ENCODE measurements at regions not wholly inside any gene's neighbourhood (a gene's known extent, or its start where the extent isn't known, plus 50 kb on each side); places are given as distances from the start of the nearest gene placed in this dataset.

GRCh38 chr4:144300616-144301015, 160.1 kb upstream of the GYPA start:
- TF ChIP-seq, protein P1, sequence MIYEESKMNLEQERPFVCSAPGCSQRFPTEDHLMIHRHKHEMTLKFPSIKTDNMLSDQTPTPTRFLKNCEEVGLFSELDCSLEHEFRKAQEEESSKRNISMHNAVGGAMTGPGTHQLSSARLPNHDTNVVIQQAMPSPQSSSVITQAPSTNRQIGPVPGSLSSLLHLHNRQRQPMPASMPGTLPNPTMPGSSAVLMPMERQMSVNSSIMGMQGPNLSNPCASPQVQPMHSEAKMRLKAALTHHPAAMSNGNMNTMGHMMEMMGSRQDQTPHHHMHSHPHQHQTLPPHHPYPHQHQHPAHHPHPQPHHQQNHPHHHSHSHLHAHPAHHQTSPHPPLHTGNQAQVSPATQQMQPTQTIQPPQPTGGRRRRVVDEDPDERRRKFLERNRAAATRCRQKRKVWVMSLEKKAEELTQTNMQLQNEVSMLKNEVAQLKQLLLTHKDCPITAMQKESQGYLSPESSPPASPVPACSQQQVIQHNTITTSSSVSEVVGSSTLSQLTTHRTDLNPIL (CRISPR knock-in tag; IDR thresholded peaks at IDR 0.05; ENCODE audit: low read depth): no peak
- TF ChIP-seq ARNTL (CRISPR knock-in tag; IDR thresholded peaks at IDR 0.05; ENCODE audit: borderline replicate concordance, low read depth): no peak
- TF ChIP-seq SNAI2 (CRISPR knock-in tag; IDR thresholded peaks at IDR 0.05): no peak
- TF ChIP-seq, protein P2, sequence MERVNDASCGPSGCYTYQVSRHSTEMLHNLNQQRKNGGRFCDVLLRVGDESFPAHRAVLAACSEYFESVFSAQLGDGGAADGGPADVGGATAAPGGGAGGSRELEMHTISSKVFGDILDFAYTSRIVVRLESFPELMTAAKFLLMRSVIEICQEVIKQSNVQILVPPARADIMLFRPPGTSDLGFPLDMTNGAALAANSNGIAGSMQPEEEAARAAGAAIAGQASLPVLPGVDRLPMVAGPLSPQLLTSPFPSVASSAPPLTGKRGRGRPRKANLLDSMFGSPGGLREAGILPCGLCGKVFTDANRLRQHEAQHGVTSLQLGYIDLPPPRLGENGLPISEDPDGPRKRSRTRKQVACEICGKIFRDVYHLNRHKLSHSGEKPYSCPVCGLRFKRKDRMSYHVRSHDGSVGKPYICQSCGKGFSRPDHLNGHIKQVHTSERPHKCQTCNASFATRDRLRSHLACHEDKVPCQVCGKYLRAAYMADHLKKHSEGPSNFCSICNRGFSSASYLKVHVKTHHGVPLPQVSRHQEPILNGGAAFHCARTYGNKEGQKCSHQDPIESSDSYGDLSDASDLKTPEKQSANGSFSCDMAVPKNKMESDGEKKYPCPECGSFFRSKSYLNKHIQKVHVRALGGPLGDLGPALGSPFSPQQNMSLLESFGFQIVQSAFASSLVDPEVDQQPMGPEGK (CRISPR knock-in tag; IDR thresholded peaks at IDR 0.05; ENCODE audit: borderline replicate concordance): no peak
- no peak for TF ChIP-seq GLIS3 (CRISPR knock-in tag; IDR thresholded peaks at IDR 0.05)
- no peak for TF ChIP-seq ESRRG (CRISPR knock-in tag; IDR thresholded peaks at IDR 0.05)
- no peak for TF ChIP-seq TCF4 (CRISPR knock-in tag; IDR thresholded peaks at IDR 0.05; ENCODE audit: borderline replicate concordance)
- no peak for TF ChIP-seq ZNF565 (CRISPR knock-in tag; conservative IDR thresholded peaks at IDR 0.05; ENCODE audit: low read depth)
- no peak for TF ChIP-seq BACH2 (CRISPR knock-in tag; IDR thresholded peaks at IDR 0.05; ENCODE audit: borderline replicate concordance)
- TF ChIP-seq, protein P3, sequence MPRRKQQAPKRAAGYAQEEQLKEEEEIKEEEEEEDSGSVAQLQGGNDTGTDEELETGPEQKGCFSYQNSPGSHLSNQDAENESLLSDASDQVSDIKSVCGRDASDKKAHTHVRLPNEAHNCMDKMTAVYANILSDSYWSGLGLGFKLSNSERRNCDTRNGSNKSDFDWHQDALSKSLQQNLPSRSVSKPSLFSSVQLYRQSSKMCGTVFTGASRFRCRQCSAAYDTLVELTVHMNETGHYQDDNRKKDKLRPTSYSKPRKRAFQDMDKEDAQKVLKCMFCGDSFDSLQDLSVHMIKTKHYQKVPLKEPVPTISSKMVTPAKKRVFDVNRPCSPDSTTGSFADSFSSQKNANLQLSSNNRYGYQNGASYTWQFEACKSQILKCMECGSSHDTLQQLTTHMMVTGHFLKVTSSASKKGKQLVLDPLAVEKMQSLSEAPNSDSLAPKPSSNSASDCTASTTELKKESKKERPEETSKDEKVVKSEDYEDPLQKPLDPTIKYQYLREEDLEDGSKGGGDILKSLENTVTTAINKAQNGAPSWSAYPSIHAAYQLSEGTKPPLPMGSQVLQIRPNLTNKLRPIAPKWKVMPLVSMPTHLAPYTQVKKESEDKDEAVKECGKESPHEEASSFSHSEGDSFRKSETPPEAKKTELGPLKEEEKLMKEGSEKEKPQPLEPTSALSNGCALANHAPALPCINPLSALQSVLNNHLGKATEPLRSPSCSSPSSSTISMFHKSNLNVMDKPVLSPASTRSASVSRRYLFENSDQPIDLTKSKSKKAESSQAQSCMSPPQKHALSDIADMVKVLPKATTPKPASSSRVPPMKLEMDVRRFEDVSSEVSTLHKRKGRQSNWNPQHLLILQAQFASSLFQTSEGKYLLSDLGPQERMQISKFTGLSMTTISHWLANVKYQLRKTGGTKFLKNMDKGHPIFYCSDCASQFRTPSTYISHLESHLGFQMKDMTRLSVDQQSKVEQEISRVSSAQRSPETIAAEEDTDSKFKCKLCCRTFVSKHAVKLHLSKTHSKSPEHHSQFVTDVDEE (CRISPR knock-in tag; IDR thresholded peaks at IDR 0.05): no peak
